HG03342 (cell line): ENCODE measurements at regions not wholly inside any gene's neighbourhood (a gene's known extent, or its start where the extent isn't known, plus 50 kb on each side); places are given as distances from the start of the nearest gene placed in this dataset.

Experiments
- ATAC-seq: cut with Tn5 transposase; IDR thresholded peaks from one replicate; pipeline ENCODE4 v1.9.1; 2021; ENCODE audit warnings: mild to moderate bottlenecking, moderate library complexity; ENCODE audit not compliant: unreplicated experiment

GRCh38 chr3:166372571-166373106, 535.4 kb upstream of the BCHE start:
- no peak for ATAC-seq

- ATAC-seq = peak; percentile 62
Observed at GRCh38 chr3:166367947-166368533, 530.8 kb upstream of the BCHE start.

- ATAC-seq = no peak
Observed at GRCh38 chr3:166362698-166363097, 525.5 kb upstream of the BCHE start.

GRCh38 chr3:166360720-166361119, 523.5 kb upstream of the BCHE start:
- ATAC-seq = no peak

GRCh38 chr3:166351461-166351860, 514.2 kb upstream of the BCHE start:
- ATAC-seq = no peak

- ATAC-seq = no peak
Observed at GRCh38 chr3:166340604-166341266, 503.5 kb upstream of the BCHE start.

- ATAC-seq = no peak
Observed at GRCh38 chr3:166324401-166324800, 487.2 kb upstream of the BCHE start.

GRCh38 chr3:166322391-166322790, 485.2 kb upstream of the BCHE start:
- ATAC-seq = no peak

- no peak for ATAC-seq
Observed at GRCh38 chr3:166307756-166308350, 470.6 kb upstream of the BCHE start.

GRCh38 chr3:166304584-166304983, 467.4 kb upstream of the BCHE start:
- ATAC-seq = no peak

GRCh38 chr3:166303681-166304080, 466.5 kb upstream of the BCHE start:
- no peak for ATAC-seq

GRCh38 chr3:166302331-166302730, 465.1 kb upstream of the BCHE start:
- no peak for ATAC-seq

- no peak for ATAC-seq
Observed at GRCh38 chr3:166296179-166296783, 459.1 kb upstream of the BCHE start.

GRCh38 chr3:166291186-166291955, 454.1 kb upstream of the BCHE start:
- no peak for ATAC-seq

- no peak for ATAC-seq
Observed at GRCh38 chr3:166285001-166285400, 447.8 kb upstream of the BCHE start.

GRCh38 chr3:166283840-166284239, 446.6 kb upstream of the BCHE start:
- ATAC-seq = no peak

GRCh38 chr3:166282931-166283330, 445.7 kb upstream of the BCHE start:
- ATAC-seq = no peak

- no peak for ATAC-seq
Observed at GRCh38 chr3:166279636-166280035, 442.4 kb upstream of the BCHE start.

- ATAC-seq = no peak
Observed at GRCh38 chr3:166275024-166275390, 437.8 kb upstream of the BCHE start.

- ATAC-seq = no peak
Observed at GRCh38 chr3:166274351-166275023, 437.3 kb upstream of the BCHE start.

- no peak for ATAC-seq
Observed at GRCh38 chr3:166270429-166270828, 433.2 kb upstream of the BCHE start.
